ENCODE measurements at regions not wholly inside any gene's neighbourhood (a gene's known extent, or its start where the extent isn't known, plus 50 kb on each side); places are given as distances from the start of the nearest gene placed in this dataset.
"Not testable (repeated sequence)": the region's sequence is repeated elsewhere in the genome, so short reads cannot be mapped to it uniquely, and the experiment has no call there.

GRCh38 chr16:66087308-66087707 is 279.2 kb upstream of the CDH5 start:
- Mint-ChIP-seq H3K4me3 (ENCODE audit: unreplicated experiment) (no peak overlapping the region), H3K9me3 (ENCODE audit: unreplicated experiment) (peaks cover 6% of the 10 kb centered on the region), H3K27ac (ENCODE audit: unreplicated experiment) (no peak overlapping the region), H3K36me3 (ENCODE audit: low read depth, unreplicated experiment) (no peaks in the 10 kb centered on the region), H3K4me1 (ENCODE audit: low read depth, unreplicated experiment) (peaks cover 2% of the 10 kb centered on the region), H3K27me3 (ENCODE audit: low read depth, unreplicated experiment) (peaks cover 22% of the 10 kb centered on the region)
- no peaks in the 10 kb centered on the region for H3K27me3 ChIP-seq (ENCODE audit: insufficient read depth, low read length)
- no peak overlapping the region for H3K27ac ChIP-seq (ENCODE audit: low read depth, low read length)
- H3K4me3 ChIP-seq (ENCODE audit: insufficient read depth, low read depth, low read length) = no peak overlapping the region
- no peaks in the 10 kb centered on the region for H3K36me3 ChIP-seq (ENCODE audit: insufficient read depth, low read length)
- TF ChIP-seq, protein P1, sequence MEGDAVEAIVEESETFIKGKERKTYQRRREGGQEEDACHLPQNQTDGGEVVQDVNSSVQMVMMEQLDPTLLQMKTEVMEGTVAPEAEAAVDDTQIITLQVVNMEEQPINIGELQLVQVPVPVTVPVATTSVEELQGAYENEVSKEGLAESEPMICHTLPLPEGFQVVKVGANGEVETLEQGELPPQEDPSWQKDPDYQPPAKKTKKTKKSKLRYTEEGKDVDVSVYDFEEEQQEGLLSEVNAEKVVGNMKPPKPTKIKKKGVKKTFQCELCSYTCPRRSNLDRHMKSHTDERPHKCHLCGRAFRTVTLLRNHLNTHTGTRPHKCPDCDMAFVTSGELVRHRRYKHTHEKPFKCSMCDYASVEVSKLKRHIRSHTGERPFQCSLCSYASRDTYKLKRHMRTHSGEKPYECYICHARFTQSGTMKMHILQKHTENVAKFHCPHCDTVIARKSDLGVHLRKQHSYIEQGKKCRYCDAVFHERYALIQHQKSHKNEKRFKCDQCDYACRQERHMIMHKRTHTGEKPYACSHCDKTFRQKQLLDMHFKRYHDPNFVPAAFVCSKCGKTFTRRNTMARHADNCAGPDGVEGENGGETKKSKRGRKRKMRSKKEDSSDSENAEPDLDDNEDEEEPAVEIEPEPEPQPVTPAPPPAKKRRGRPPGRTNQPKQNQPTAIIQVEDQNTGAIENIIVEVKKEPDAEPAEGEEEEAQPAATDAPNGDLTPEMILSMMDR (IDR thresholded peaks at IDR 0.05; ENCODE audit: insufficient read depth, low read depth, low read length) = no peak
- no peak for TF ChIP-seq EZH2 (IDR thresholded peaks at IDR 0.05; ENCODE audit: insufficient read depth, low read length)
- H4K20me1 ChIP-seq (ENCODE audit: insufficient read depth, low read length) = no peaks in the 10 kb centered on the region
- DNase-seq (ENCODE audit: low read depth) (no peak), FAIRE-seq (no peak)
- H3K79me2 ChIP-seq (ENCODE audit: insufficient read depth, low read length) = no peaks in the 10 kb centered on the region
- H2AFZ ChIP-seq (ENCODE audit: low read depth, low read length) = no peak overlapping the region
- H3K9me3 ChIP-seq (ENCODE audit: insufficient read depth, low read depth, low read length) = no peaks in the 10 kb centered on the region
- peaks cover 4% of the 10 kb centered on the region for H3K4me1 ChIP-seq (ENCODE audit: insufficient read depth, low read length)
- H3K4me2 ChIP-seq (ENCODE audit: low read length) = no peak overlapping the region
- H3K9ac ChIP-seq (ENCODE audit: low read length) = no peak overlapping the region

- H3K27ac ChIP-seq (ENCODE audit: low read depth, low read length) = no peak overlapping the region
- H3K27me3 ChIP-seq (ENCODE audit: insufficient read depth, low read length) = no peaks in the 10 kb centered on the region
- Mint-ChIP-seq H3K4me3 (ENCODE audit: unreplicated experiment) (no peak overlapping the region), H3K9me3 (ENCODE audit: unreplicated experiment) (peaks cover 3% of the 10 kb centered on the region), H3K27me3 (ENCODE audit: low read depth, unreplicated experiment) (peaks cover 10% of the 10 kb centered on the region), H3K4me1 (ENCODE audit: low read depth, unreplicated experiment) (peaks cover 8% of the 10 kb centered on the region), H3K36me3 (ENCODE audit: low read depth, unreplicated experiment) (no peaks in the 10 kb centered on the region), H3K27ac (ENCODE audit: unreplicated experiment) (no peak overlapping the region)
- no peak for TF ChIP-seq EZH2 (IDR thresholded peaks at IDR 0.05; ENCODE audit: insufficient read depth, low read length)
- TF ChIP-seq, protein P1 (IDR thresholded peaks at IDR 0.05; ENCODE audit: insufficient read depth, low read depth, low read length) = no peak
- no peak overlapping the region for H3K9ac ChIP-seq (ENCODE audit: low read length)
- H3K4me1 ChIP-seq (ENCODE audit: insufficient read depth, low read length) = peaks cover 7% of the 10 kb centered on the region
- H3K79me2 ChIP-seq (ENCODE audit: insufficient read depth, low read length) = no peaks in the 10 kb centered on the region
- DNase-seq (ENCODE audit: low read depth) (no peak), FAIRE-seq (no peak)
- no peaks in the 10 kb centered on the region for H3K9me3 ChIP-seq (ENCODE audit: insufficient read depth, low read depth, low read length)
- H2AFZ ChIP-seq (ENCODE audit: low read depth, low read length) = no peak overlapping the region
- no peak overlapping the region for H3K4me2 ChIP-seq (ENCODE audit: low read length)
- H4K20me1 ChIP-seq (ENCODE audit: insufficient read depth, low read length) = no peaks in the 10 kb centered on the region
- H3K4me3 ChIP-seq (ENCODE audit: insufficient read depth, low read depth, low read length) = no peak overlapping the region
- no peaks in the 10 kb centered on the region for H3K36me3 ChIP-seq (ENCODE audit: insufficient read depth, low read length)
These were observed 280.8 kb upstream of the CDH5 start for GRCh38 chr16:66085651-66086050.

- not testable (repeated sequence) for H3K36me3 Mint-ChIP-seq (ENCODE audit: low read depth, unreplicated experiment); H3K27me3 Mint-ChIP-seq (ENCODE audit: low read depth, unreplicated experiment); H3K4me2 ChIP-seq (ENCODE audit: low read length); H2AFZ ChIP-seq (ENCODE audit: low read depth, low read length); H3K36me3 ChIP-seq (ENCODE audit: insufficient read depth, low read length); H3K27ac ChIP-seq (ENCODE audit: low read depth, low read length); H3K9ac ChIP-seq (ENCODE audit: low read length); FAIRE-seq; H3K79me2 ChIP-seq (ENCODE audit: insufficient read depth, low read length); H3K27ac Mint-ChIP-seq (ENCODE audit: unreplicated experiment); H3K4me3 Mint-ChIP-seq (ENCODE audit: unreplicated experiment); H3K4me1 ChIP-seq (ENCODE audit: insufficient read depth, low read length); H3K27me3 ChIP-seq (ENCODE audit: insufficient read depth, low read length); H4K20me1 ChIP-seq (ENCODE audit: insufficient read depth, low read length); H3K4me3 ChIP-seq (ENCODE audit: insufficient read depth, low read depth, low read length); H3K9me3 ChIP-seq (ENCODE audit: insufficient read depth, low read depth, low read length); H3K9me3 Mint-ChIP-seq (ENCODE audit: unreplicated experiment); H3K4me1 Mint-ChIP-seq (ENCODE audit: low read depth, unreplicated experiment)
- DNase-seq (ENCODE audit: low read depth) = peak; percentile 73
These were observed 281.8 kb upstream of the CDH5 start for GRCh38 chr16:66084731-66085130.
